Kidney tubule cell (primary cell): ENCODE measurements at regions not wholly inside any gene's neighbourhood (a gene's known extent, or its start where the extent isn't known, plus 50 kb on each side); places are given as distances from the start of the nearest gene placed in this dataset.
A peak's percentile ranks its signal among the peaks of the same experiment; 100 is the strongest.
"Not testable (repeated sequence)": the region's sequence is repeated elsewhere in the genome, so short reads cannot be mapped to it uniquely, and the experiment has no call there.

Experiments used
- DNase-seq: peaks from one replicate; pipeline ENCODE4 v3.0.0-alpha.2; 2018; ENCODE audit warnings: low spot score

GRCh38 chr17:70947215-70947614 is 777.9 kb downstream of the KCNJ2 start:
- no peak for DNase-seq

GRCh38 chr17:70947636-70948565 is 778.6 kb downstream of the KCNJ2 start:
- DNase-seq = no peak

- not testable (repeated sequence) for DNase-seq
Observed at GRCh38 chr17:70953140-70953539, 783.8 kb downstream of the KCNJ2 start.

- no peak for DNase-seq
Observed at GRCh38 chr17:70955441-70955840, 786.1 kb downstream of the KCNJ2 start.

- DNase-seq = no peak
Observed at GRCh38 chr17:70956726-70957125, 787.4 kb downstream of the KCNJ2 start.

- no peak for DNase-seq
Observed at GRCh38 chr17:70961341-70961740, 792.0 kb downstream of the KCNJ2 start.

GRCh38 chr17:70968302-70968701 is 799.0 kb downstream of the KCNJ2 start:
- no peak for DNase-seq

GRCh38 chr17:70969521-70970034 is 800.2 kb downstream of the KCNJ2 start:
- no peak for DNase-seq

GRCh38 chr17:70976447-70976846 is 807.1 kb downstream of the KCNJ2 start:
- DNase-seq = no peak

- DNase-seq = no peak
Observed at GRCh38 chr17:70984873-70985272, 815.5 kb downstream of the KCNJ2 start.

- DNase-seq = no peak
Observed at GRCh38 chr17:70987867-70988340, 818.6 kb downstream of the KCNJ2 start.

GRCh38 chr17:70988622-70989021 is 819.3 kb downstream of the KCNJ2 start:
- no peak for DNase-seq

- DNase-seq = no peak
Observed at GRCh38 chr17:70989280-70989679, 819.9 kb downstream of the KCNJ2 start.

GRCh38 chr17:70994194-70994593 is 824.9 kb downstream of the KCNJ2 start:
- no peak for DNase-seq

- no peak for DNase-seq
Observed at GRCh38 chr17:70995997-70996396, 826.7 kb downstream of the KCNJ2 start.

- DNase-seq = no peak
Observed at GRCh38 chr17:71003736-71004135, 834.4 kb downstream of the KCNJ2 start.

GRCh38 chr17:71004413-71004812 is 835.1 kb downstream of the KCNJ2 start:
- no peak for DNase-seq

GRCh38 chr17:71011391-71011790 is 842.1 kb downstream of the KCNJ2 start:
- no peak for DNase-seq

GRCh38 chr17:71019699-71020098 is 850.4 kb downstream of the KCNJ2 start:
- no peak for DNase-seq

GRCh38 chr17:71022758-71023157 is 853.4 kb downstream of the KCNJ2 start:
- DNase-seq = no peak

- peak; percentile 64 for DNase-seq
Observed at GRCh38 chr17:71023249-71024030, 854.1 kb downstream of the KCNJ2 start.

GRCh38 chr17:71024172-71024571 is 854.8 kb downstream of the KCNJ2 start:
- no peak for DNase-seq

GRCh38 chr17:71024969-71025368 is 855.6 kb downstream of the KCNJ2 start:
- DNase-seq = no peak
